IPS-NIHi7 (cell line): ENCODE measurements at regions not wholly inside any gene's neighbourhood (a gene's known extent, or its start where the extent isn't known, plus 50 kb on each side); places are given as distances from the start of the nearest gene placed in this dataset.

Source experiments
- DNase-seq: peaks from one replicate; pipeline ENCODE4 v3.0.0; 2012; ENCODE audit warnings: mixed read lengths; ENCODE audit errors: extremely low spot score

GRCh38 chr16:52052818-52053217 lies 494.1 kb downstream of the TOX3 start:
- DNase-seq, result no peak

- DNase-seq, result no peak
These were observed 495.4 kb downstream of the TOX3 start for GRCh38 chr16:52051414-52052172.

DNA sequence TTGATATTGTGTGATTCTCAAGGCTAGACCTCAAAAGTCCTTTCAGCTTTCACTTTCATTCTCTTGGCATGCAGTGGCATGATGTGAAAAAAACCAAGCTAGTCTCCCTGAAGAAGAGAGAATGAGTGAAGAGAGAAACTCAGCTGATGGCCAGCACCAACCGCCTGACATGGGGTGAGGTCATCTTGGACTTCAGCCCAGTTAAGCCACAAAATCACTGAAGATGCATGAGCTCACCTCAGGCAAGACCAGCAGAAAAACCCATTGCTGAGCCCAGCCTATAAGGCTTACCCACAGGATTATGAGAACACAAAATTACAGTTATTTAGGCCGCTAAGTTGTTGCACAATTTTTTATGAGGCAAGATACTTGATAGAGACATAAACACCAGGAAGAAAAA lies 496.5 kb downstream of the TOX3 start:
- DNase-seq, result no peak

- DNase-seq, result no peak
These were observed 511.5 kb downstream of the TOX3 start for GRCh38 chr16:52035436-52035835.

DNA sequence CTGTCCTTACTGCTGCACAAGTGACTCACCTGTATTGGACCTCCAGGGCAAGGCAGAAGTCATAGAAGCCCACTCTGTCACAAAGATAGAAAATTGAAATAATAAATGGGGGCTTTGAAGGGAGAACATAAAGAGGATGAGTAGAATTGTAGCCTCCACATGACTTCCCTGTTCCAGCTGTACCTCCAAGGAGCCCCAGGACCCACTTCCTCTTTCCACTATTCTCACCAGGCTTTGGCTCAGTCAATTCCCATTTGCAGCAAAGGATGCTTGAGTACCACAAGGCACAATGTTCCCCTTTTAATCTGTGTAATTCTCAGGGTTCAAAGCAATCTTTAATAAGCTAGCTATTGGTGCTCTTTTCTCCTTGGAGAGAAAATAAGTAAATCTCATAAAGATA lies 512.1 kb downstream of the TOX3 start:
- DNase-seq, result no peak

GRCh38 chr16:52033992-52034391 lies 513.0 kb downstream of the TOX3 start:
- no peak for DNase-seq

- DNase-seq, result no peak
These were observed 524.0 kb downstream of the TOX3 start for GRCh38 chr16:52022980-52023379.

- no peak for DNase-seq
These were observed 524.8 kb downstream of the TOX3 start for GRCh38 chr16:52022177-52022576.

DNA sequence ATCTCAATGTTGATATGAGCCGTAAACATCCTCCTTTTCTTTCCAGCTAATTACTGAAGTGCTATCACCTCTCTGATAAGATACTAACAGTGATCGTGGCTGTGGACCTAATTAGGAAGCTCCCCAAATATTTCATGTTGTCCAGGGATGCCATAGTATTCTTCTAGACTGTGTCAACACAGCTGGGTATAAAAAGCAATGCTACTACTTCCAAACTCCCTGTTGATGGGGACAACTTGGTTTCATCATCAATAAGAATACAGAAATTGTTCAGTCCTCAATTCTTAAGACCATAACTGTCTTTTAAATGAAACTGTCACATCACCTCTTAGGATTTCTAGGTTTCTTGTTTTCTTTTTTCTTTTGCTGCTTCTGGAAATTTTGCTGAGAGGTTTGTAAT lies 530.6 kb downstream of the TOX3 start:
- no peak for DNase-seq

DNA sequence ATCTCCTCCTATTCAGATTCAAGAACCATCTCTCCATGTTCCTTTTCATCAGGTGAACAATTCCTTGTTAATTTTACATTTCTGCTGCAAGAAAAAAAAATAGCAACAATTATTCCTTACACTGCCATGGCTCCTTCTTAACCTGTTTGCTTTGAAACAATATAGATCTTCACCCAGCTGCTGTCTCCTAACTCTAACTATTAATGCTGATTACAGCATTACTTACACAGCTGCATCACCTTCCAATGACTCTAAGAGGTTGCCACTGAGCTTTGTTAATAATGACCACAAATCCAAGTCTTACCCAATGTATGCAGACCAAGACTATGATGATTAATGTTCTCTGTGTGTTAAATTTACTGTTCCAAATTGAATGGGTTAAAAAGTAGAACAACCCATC lies 541.4 kb downstream of the TOX3 start:
- no peak for DNase-seq

DNA sequence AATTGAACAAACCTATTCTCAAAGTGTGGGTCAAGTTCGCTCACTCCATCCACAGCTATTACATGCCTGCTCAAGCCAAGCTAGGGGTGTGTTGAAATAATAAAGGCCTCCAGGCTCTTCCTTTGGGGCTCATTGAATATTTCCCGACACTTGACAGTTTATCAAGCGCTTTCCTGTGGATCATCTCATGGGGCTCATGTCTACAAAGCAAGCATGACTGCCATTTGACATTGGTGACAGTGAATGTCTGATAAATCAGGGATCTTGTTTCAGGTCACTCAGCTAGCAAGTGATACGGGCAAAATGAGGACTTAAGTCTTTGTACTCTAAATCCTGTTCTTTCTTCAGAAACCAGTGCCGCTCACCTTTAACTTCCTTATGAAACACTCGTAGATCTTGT lies 542.6 kb downstream of the TOX3 start:
- DNase-seq, result no peak

DNA sequence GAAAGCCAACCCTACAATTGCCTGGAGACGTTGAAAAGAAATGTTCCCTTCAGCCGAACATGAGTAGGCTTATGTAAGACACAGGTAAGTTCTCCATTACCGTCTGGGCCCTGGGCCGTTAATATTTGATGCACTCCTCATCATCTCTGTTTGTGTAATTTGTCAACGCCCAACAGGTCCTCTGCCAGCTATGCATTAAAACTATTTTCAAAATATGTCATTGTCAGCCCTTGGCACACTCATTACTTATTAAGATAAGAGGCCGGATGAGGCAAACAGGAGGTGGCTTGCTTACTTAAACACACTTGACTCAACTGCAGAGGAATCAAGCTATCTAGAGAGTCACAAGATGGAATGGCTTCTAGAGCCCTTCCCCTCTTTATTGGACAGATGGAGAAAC lies 544.9 kb downstream of the TOX3 start:
- no peak for DNase-seq

GRCh38 chr16:51996516-51996915 lies 550.4 kb downstream of the TOX3 start:
- DNase-seq, result no peak

- no peak for DNase-seq
These were observed 552.3 kb downstream of the TOX3 start for GRCh38 chr16:51994597-51994996.

DNA sequence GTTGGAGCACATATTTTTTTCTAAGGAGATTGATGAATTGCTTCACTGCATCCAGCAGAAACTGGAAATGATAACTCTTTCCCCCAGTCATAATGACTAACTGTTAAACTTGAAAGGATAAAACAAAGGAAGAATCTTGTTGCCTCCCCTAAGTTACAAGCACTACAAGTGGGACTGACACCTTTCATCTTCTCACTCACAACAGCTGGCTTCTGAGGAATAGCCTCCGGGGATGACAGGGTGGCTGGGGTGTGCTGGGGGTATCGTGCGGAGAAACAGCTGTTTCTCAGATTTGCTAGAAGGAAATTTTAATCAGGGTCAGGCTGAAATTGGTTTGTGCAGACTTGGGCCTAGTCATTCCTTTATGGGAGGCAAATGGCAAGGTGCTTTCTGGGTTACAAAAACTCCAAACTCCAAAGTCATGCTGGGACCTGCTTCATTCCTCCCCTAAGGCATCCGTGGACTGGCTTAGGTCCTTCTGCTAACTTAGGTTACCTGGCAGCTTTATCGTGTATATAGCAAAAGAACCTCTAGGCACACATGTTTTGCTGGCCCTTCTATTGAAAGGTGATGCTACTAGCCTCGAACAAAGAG lies 557.2 kb downstream of the TOX3 start:
- DNase-seq, result no peak

DNA sequence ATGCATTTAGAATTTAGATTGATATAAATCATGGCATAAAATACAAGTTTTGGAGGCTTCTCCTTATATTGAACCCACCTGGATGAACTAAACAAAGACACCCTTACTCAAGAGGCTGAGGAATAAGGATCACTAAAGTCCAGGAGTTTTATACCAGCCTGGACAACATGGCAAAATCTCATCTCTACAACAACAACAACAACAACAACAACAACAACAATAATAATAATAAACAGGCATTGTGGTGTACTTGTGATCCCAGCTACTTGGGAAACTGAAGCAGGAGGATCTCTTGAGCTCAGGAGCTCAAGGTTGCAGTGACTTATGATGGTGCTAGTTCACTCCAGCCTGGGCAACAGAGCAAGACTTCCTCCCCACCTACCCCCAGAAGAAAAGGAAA lies 558.0 kb downstream of the TOX3 start:
- DNase-seq, result no peak

- no peak for DNase-seq
These were observed 559.4 kb downstream of the TOX3 start for GRCh38 chr16:51987519-51987918.

DNA sequence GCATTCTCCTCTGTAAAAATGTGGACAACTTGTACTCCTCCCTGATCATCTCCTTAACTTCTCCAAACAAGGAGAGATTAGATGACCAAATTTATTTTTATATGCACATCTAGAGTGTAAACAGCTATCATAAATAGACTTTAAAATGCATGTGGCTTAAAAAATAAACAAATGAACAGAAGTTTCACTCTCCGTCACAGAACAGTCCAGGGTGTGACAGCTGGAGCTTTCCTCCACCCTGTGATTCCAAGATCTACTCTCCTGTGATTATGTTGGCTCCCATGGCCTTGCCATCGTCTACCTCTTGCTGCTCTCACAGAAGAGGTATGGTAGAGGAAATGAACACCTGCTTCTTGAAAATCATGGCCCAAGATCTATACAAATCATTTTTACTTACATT lies 560.2 kb downstream of the TOX3 start:
- no peak for DNase-seq

DNA sequence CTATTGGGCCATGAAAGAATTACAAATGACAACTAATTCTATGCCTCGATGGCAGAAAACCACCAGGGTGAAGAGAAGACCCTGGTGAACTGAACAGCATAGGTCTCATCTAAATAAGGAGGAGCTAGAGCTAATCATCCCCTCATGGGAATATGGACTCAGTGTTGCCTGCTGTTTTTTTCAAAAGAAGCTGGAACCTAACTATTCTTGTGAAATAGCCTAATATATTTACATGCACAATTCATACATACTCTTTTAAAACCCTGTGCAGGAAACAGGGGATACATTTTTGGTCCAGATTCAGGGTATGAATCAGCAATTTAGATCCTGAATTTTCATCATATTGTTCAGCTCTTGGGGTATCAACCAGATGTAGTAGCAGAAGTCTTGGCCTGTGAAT lies 560.6 kb downstream of the TOX3 start:
- DNase-seq, result no peak

DNA sequence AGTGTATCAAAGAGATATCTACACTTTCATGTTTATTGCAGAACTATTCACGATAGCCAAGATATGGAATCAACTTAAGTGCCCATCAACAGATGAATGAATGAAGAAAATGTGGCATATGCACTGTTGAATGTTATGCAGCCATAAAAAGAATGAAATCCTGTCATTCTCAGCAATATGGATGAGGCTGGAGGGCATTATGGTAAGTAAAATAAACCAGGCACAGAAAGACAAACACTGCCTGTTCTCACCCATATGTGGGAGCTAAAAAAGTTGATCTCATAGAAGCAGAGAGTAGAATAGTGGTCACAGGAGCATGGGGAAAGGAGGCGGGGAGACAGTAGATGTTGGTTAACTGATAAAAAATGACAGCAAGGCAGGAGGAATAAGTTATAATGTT lies 561.8 kb downstream of the TOX3 start:
- no peak for DNase-seq

DNA sequence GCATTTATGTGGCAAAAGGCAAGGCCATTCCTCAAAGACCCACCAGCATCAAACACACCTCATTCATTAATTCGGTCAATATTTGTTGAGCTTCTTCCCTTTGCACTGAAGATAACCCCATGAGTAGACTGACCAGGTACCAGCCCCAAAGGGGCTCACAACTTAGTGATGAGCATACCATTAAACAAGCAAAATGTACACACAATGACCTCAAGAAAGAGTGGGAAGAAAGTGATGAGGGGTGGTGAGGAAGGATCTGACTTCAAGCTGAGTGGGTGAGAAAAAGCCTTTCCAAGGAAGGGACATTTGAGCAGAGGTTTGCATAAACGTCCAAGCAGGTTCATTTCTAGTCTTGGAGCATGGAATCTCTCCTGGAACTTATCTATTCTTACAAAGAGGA lies 562.5 kb downstream of the TOX3 start:
- no peak for DNase-seq

DNA sequence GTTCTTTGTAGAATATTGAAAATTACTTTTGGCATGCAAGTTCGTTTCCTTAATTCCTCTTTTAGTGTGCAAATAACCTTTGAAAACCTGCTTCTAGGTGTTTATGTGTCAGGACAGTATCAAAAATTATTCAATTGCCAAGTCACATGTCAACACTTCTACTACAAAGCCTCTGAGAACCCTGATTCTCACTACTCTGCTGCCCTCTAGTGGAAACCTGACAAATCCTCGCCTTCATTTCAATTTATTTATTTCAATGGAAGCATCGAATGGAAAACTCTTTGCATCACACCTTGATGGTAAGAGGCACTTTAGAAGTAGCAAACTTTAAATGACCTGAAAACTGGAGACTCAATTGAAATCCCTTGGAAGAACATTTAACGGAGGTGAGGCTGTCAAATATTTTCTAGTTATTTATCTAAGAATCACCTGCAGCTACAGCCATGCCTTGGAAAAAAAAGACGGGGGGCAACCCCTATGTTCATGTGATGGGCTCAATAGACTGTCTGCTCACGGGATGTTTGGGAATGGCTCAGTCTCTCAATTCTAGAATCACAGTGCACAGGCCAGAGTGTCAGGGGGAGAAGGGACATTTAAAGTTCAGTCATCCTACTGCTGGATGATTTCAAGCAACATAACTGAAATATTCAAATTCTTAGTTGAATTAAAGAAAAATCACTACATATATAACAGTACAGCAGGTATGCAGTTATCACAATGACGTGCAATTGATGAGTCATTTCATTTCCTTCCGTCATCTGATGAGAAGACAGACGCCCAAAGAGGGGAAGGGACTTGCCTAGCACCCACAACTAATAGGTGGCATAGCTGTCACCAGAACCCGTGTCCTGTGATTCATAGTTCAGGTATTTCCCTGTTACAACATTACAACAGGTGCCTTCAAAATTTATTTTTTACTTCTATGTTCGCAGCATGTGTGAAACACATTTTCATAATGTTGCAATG lies 563.9 kb downstream of the TOX3 start:
- peak; percentile 48 for DNase-seq

DNA sequence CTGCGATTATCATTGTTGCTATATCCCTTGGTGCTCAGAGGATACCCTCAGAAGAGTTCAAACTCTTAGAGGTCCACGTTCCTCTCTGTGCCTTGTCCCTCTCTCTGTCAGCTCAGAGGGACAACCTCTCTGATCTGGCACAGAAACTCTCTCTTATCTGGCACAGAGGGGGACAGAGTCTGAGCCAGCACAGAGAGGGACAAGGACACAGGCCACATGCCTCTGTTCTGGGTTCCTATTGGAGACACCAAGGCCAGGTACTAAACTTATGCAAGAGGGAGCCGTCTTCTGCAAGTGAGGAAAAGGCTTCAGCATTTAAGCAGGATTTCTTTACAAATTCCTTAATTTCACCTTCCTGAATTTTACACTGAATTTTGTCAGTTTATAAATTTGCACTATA lies 565.2 kb downstream of the TOX3 start:
- DNase-seq, result no peak
